NCI-H2196 (cell line): ENCODE measurements at regions not wholly inside any gene's neighbourhood (a gene's known extent, or its start where the extent isn't known, plus 50 kb on each side); places are given as distances from the start of the nearest gene placed in this dataset.

Experiments
- DNase-seq: peaks from one replicate; lab custom pipeline; 2025; ENCODE audit not compliant: unreplicated experiment; lab: John Stamatoyannopoulos, UW

GRCh38 chr2:128549094-128549493 is 230.4 kb upstream of the HS6ST1 start:
- no peak for DNase-seq

GRCh38 chr2:128549646-128550260 is 231.1 kb upstream of the HS6ST1 start:
- no peak for DNase-seq

- no peak for DNase-seq
Measured at GRCh38 chr2:128550389-128550788, 231.7 kb upstream of the HS6ST1 start.

DNA sequence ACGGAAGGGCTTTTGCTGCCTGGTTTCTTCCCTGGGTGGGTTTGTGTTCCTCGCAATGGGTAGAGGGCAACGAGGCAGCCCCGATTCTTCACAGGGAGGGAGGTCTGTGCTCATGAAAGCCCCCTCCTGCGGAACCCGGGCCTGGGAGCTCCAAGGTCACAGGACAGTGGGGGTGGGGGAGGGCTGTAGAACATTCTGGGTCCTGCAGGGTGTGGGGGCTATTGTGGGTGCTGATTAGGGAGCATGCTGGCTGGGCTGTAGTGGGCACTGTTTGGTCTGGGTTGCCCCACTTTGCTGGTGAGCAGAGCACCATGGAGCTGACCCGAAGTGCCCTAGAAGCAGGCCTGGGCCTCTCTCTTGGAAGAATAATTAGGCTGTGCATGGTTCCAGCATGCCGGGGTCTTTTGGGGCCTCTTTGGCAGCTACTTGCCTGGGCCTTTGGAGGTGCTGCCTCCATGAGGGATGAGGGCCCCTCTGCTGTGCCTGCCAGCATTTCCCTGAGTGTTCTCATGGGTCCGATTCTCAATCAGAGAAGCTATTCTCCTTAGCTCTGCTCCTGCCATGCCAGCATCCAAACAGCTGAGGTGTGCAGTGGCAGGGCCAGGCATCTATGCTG is 232.2 kb upstream of the HS6ST1 start:
- DNase-seq: no peak

DNA sequence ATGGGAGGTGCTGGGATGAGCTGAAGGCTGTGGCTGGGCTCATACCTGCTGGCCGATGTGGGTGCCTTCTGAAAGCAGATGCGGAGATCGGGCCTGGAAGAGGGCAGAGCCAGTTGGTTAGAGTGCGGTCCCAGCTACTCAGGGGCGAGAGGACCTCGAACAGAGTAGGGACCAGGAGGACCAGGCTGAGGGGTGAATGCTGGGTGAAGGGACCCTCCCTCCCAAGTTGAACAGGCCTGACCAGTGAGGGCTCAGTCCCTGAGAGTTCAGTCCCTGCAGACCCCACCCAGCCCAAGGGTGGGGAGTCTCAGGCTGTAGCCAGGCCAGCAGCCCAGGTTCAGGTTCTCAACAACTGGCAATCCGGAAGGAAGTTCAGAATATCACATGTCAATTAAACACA is 232.8 kb upstream of the HS6ST1 start:
- DNase-seq: no peak

DNA sequence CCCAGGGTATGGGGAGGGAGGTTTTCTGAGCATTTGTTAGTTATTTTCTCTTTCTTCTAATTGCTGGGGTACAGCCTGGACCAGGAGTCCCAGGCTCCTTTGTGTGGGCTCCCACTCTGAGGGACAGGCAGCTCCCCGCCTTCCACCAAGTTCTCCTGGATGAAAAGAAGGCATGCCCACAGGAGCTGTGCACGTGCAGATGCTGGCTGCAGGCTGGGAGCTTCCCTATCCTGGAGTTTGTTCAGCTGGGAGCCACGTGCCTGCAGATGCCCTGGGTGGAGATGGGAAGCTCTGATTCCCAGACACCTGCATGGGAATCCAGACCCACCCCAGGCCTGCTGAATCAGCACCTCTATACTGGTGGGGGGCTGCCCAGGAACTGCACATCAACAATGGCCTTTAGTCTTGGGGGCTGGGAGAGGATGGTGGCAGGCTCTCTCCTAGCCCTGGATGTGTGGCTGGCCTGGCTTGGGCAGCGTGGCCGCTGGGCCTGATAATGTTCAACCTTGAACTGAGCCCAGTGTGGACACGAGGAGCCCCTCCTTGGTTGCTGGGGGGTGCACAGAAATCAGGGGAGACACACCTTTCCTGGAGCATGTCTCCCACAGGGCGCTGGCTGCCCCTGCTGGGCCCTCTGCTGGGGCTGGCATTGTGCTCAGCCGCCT is 233.6 kb upstream of the HS6ST1 start:
- DNase-seq: no peak

- no peak for DNase-seq
Measured at GRCh38 chr2:128552806-128553551, 234.3 kb upstream of the HS6ST1 start.

GRCh38 chr2:128554151-128554769 is 235.6 kb upstream of the HS6ST1 start:
- DNase-seq: no peak

GRCh38 chr2:128555433-128555832 is 236.8 kb upstream of the HS6ST1 start:
- DNase-seq: no peak

- no peak for DNase-seq
Measured at GRCh38 chr2:128556089-128556488, 237.4 kb upstream of the HS6ST1 start.

GRCh38 chr2:128556633-128557032 is 238.0 kb upstream of the HS6ST1 start:
- no peak for DNase-seq

GRCh38 chr2:128557069-128557468 is 238.4 kb upstream of the HS6ST1 start:
- DNase-seq: no peak

DNA sequence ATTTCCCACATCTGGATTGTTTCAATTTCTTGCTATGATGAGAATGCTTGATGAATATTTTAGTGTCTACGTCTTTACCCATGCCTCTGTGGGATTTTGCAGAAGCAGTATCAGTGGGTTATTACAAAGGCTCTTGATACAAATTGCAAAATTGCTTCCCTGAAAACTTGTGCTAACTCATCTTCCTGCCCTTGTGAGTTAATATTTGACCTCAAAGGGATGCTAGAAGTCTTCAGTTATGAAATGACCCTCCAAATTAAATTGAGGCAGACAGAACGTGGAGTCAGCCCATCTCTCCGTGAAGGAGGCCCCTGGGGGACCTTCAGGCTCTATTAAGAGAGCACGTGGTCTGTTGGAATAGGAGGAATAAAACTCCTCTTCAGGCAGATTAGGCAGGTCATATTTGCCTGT is 239.2 kb upstream of the HS6ST1 start:
- no peak for DNase-seq

DNA sequence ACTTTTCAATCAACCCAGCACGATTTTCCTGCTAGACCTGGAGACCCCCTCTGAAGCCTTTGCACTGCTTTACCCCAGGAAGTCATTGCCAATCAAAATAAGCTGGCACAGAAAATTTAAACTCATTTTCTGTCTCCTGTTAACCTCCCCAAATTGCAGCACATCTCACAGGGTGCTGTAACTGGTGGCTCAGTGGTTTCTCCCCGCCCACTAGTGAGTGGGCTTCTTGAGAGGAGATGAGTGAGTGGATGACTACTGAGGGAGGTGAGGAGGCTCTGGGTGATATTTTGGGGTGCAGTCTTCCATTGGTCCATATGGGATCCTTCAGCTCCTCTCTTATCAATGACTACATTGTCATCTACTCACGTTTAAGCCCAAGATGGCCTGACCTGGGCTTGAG is 239.8 kb upstream of the HS6ST1 start:
- no peak for DNase-seq

DNA sequence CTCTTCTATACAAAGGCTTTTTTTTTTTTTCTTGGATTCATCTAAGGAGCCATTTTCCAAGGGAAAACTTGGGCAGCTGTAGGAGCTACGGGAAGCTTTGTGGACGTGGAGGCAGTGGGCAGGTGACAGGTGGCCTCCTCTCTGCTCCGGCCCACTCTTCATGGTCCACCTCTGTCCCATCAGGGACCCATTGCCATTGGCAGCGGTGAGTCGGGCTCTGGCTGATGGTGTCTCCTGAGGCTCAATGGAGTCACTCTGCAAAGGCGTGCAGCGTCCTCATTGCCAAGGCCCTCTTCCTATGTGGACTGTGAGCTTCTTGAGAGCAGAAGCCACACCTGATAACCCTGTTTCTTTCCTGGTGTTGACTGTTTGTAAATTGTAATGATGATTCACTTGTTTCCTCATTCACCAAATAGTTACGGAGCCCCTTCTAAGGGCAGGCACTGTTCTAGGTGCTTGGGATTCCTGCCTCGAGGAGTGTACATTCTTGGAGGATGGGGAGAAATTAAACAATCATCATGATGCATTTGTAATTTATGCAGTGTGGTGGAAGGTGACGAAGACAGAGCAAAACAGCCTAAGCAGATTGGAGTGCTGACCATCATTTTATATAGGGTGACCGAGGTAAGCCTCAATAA is 240.3 kb upstream of the HS6ST1 start:
- DNase-seq: no peak

GRCh38 chr2:128559533-128560515 is 241.2 kb upstream of the HS6ST1 start:
- DNase-seq: no peak

GRCh38 chr2:128560718-128561117 is 242.1 kb upstream of the HS6ST1 start:
- no peak for DNase-seq

DNA sequence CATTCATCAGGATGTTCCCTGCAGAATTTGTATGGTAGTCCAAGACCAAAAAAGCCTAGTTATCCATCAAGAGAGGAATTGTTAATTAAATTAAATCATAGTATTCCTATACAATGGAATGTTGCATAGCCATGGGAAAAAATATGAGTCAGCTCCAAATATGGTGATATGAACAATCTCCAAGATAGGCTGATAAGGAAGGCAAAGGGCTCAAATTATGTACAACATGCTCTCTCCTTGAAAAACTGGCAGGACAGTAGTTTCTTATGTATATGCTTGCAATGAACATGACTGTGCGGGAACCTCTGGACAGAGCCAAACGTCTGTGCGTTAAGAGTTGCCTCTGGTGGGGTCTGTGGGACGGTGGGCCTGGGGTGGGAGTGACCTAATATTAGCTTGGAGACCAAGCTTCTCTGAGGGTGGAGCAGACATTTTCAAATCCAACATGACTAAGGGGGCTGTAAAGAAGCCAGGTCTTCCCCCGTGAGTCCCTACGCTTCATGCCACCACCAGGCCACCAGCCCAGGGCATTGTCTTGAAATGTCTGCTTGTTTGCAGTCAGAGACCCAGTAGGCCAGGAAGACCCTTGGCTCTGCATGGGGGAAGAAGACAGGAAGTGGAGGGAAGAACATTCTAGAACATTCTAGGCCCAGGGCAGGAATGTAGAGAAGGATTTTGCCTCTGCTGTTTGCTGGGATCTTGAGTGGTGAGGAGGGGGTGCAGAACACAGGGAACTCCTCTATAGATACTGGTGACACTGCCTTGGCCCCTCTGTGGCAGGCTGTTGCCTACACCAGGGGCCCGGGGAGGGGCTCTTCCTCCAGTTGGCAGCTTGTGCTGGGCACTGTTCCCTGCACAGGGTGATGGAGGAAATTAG is 244.0 kb upstream of the HS6ST1 start:
- no peak for DNase-seq

DNA sequence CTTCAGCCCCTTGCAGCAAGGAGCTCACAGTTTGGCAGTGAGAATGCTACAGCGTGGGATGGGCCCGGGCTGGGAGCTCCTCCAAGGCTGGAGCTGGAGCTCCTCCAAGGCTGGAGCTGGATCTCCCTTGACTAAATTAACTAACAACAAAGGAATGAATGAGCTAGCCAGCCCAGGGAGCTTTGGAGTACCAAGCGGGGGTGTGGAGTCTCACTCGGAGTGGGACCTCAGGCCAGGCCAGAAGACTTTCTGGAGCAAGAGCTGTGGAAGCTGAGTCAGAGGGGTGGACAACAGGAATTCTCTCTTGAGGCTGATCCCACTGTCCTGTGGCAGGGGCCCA is 244.7 kb upstream of the HS6ST1 start:
- DNase-seq: no peak
